Right ventricle myocardium superior (tissue), 1 donor: ENCODE measurements at regions not wholly inside any gene's neighbourhood (a gene's known extent, or its start where the extent isn't known, plus 50 kb on each side); places are given as distances from the start of the nearest gene placed in this dataset.

Experiments used
- ATAC-seq: fragments of 200-7000 bp; cut with Tn5 transposase; one replicate; pipeline ENCODE4 v1.9.1; 2020; ENCODE audit warnings: mild to moderate bottlenecking; ENCODE audit not compliant: poor library complexity
- DNase-seq: peaks from one replicate; pipeline ENCODE4 v3.0.0-alpha.2; 2020
- intact Hi-C: fragments of 100-400 bp; cut with DNase I; formaldehyde crosslinking; loops from one replicate; pipeline ENCODE4 v1.11.2; 2022
- donor health status: DM: no; HTN: yes; CAD: no; lungs with severe emphysema.

DNA sequence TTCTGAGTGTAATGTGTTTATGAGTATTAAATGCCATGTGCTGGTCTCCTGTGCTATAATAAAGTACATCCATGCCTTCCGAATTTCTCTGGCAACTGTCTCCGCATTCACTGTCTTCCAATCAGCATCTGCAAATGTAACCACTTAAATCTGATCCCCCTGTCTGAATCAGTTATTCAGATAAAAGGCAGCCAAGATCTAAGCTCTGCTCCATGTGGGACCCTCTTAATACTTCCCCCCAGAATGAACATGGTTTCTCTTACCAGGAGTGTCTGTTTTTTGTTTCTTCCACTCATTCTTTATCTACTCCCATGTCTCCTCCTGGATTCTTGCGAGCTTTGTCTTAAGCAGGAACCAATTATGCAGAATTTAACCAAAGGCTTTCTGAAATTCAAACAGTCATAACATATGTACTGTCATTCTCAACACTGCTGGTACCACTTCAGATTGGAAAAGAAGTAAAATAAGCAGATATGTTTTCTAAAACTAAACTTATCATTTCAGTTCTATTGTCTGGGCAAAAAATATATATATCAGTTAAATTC, 996.7 kb upstream of the FLRT2 start:
- no peak for ATAC-seq
- intact Hi-C loops = no loop called here
- no peak for DNase-seq

DNA sequence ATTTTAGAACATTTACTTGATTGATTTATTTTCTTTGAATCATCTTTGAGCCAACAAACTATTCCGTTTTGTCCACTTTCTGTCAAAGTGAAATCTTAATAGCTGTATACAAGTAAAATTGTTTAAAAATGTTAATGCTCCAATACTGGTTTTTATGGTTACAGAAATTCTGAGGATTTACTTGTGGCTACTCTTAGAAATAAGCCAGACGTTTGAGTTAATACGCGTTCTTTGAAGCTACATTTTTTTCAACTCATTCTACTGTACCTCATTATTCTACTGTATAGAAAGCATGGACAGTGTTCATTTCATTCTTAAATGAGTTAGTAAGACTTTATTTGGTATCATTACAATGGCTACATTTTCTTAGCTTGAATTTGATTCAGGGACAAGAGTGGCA, 996.2 kb upstream of the FLRT2 start:
- no peak for DNase-seq
- intact Hi-C loops = no loop called here
- no peak for ATAC-seq

GRCh38 chr14:84535484-84535883, 994.5 kb upstream of the FLRT2 start:
- intact Hi-C loops = no loop called here
- no peak for ATAC-seq
- no peak for DNase-seq

DNA sequence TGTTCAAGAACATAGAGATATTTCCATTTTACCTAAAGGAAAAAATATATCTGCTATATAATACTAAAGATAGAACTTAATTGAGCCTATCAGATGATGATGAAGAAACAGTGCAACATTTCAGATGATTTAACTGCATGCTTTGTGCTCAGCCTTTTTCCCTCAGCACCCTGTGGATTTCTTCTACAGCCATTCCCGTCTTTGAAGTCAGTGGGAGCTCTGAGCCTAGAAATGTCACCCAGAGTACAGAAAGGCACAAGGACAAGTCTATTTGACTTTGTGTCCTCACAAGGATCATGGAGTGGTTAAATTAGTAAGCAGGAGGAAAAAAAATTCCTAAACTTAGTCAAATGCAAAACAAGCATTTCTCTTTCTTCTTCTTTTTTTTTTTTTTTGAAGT, 994.0 kb upstream of the FLRT2 start:
- DNase-seq = no peak
- no peak for ATAC-seq
- intact Hi-C loops = no loop called here

GRCh38 chr14:84541018-84541417, 988.9 kb upstream of the FLRT2 start:
- ATAC-seq = no peak
- no peak for DNase-seq
- intact Hi-C loops = no loop called here

- intact Hi-C loops = no loop called here
- DNase-seq (no peak), ATAC-seq (no peak)
Observed at GRCh38 chr14:84543859-84544258, 986.1 kb upstream of the FLRT2 start.

- intact Hi-C loops = no loop called here
- DNase-seq = no peak
- ATAC-seq = no peak
Observed at GRCh38 chr14:84544486-84545131, 985.3 kb upstream of the FLRT2 start.

GRCh38 chr14:84546236-84546635, 983.7 kb upstream of the FLRT2 start:
- no peak for DNase-seq
- intact Hi-C loops = no loop called here
- ATAC-seq = no peak

- no peak for ATAC-seq
- DNase-seq = no peak
- intact Hi-C loops = no loop called here
Observed at GRCh38 chr14:84554136-84554535, 975.8 kb upstream of the FLRT2 start.

DNA sequence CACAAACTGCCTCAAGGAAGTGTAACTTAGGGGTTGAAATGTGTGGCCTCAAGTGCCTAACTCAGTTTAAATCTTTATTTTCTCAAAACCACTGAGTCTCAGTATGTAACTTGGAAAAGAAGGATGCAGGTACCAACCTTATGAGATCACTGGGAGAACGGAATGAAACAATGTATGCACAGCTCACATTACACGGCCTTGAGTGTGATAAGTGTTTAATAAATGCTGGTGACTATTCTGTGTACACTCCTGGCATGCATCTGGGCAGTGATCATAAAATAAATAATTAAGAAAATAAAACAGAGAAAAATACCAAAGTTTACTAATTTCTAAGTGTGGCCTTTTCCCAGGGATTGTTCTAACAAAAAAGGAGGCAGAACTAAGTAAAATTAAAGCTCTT, 974.5 kb upstream of the FLRT2 start:
- intact Hi-C loops = no loop called here
- ATAC-seq (no peak), DNase-seq (no peak)

DNA sequence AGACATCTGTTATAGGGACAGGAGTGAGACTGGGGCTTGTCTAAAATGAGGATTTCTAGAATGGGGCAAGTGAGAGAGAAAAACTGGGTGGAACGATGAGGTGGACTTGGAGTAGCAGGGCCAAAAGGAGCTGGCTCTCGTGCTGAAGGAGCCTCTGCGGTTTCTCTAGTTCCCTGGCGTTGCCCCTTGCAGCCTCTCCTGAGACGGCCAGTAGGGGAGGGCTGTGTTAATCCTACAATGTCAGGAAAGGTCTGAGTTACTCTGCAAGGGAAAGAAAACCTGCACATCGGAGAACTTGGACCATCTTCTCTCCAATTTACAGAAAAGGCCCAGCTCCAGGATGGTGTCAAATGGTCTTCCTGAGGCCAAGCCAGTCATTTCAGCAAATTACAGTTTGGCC, 963.8 kb upstream of the FLRT2 start:
- no peak for DNase-seq
- ATAC-seq = no peak
- intact Hi-C loops = no loop called here

DNA sequence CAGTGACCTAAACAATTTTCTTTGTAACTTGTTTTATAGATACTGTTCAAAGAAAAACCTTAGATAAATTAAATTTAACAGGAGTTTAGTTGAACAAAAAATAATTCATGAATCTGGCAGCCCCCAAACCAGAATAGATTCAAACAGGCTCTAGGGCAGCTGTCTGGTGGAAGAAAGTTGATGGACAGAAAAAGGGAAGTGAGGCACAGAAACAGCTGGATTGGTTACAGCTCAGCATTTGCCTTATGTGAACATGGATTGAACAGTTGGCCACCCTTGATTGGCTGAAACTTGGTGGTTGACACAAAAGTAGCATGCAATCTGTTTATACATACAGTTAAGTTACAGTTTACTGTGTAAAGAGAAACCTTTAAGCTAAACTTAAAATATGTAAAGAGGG, 954.3 kb upstream of the FLRT2 start:
- intact Hi-C loops = no loop called here
- DNase-seq = no peak
- ATAC-seq = no peak

DNA sequence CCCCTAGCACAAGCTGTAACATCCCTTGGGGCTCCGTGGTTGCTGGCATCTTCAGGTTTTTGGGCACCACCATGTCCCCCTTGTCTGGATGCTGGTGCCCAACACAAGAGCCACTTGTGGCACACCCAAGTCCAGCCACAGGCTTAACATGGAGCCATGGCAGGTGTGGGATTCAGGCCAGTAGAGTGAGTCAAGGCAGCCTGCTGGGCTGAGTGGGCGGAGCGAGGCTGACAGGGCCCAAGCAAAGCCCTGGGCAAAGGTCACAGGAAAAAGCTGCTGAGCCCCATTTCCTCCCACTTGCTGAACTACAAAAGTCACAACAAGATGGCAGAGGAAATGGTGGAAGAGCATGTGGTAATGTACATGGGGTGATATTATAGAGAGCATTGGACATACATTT, 950.7 kb upstream of the FLRT2 start:
- intact Hi-C loops = no loop called here
- ATAC-seq (no peak), DNase-seq (no peak)

DNA sequence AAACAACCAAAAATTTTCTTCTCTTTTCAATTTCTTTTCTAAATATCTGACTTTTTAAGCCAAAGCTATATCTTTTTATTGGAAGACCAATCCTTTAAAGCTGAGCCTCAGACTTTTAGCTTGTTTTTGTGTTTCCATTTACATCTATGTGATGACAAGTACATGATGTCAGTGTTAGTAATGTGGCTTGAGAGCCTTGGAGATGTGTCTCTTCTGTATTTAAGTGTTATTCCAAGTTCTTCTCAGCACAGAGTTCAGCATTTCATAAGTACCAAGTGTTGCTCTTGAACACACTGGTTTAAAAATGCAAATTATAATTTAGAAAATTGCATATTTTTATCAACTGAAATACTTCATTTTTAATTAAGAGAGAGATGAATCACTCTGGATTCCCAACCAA, 948.9 kb upstream of the FLRT2 start:
- ATAC-seq (no peak), DNase-seq (no peak)
- intact Hi-C loops = no loop called here

DNA sequence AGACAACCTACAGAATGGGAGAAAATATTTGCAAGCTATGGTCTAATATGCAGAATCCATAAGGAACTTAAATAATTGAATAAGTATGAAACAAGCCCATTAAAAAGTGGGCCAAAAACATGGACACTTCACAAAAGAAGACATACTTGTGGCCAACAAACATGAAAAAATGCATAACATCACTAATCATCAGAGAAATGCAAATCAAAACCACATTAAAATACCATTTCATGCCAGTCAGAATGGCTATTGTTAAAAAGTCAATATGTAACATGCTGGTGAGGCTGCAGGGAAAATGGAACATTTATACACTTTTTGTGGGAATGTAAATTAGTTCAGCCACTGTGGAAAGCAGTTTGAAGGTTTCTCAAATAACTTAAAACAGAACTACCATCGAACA, 945.4 kb upstream of the FLRT2 start:
- no peak for ATAC-seq
- DNase-seq = no peak
- intact Hi-C loops = no loop called here

DNA sequence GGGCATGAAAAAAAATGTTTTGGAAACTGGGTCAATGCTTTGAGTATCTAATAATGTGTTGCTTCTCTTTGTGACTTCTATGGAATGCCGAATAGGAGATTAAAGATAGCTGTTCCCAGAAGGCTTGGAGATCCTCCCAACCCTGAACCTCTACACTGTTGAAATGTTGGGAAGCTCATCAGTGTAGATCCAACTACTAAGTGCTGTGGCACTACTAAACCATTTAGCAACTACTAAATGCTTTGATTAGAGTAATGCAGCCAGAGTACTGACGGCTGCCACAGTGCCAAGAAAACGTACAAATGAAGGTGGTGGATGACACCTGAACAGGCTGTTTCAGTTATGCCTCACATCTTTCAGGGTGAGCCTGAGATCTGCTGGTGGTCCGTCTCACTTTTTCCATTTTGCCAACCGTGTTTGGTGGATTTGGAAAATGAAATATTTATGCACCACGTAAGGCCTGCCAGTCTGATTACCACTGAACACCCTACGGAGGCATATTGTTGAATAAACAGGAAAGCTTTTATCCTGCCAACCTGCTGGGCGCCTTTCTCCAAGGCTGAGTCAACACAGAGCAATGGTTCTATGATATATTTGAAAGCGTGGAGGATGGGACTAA, 938.0 kb upstream of the FLRT2 start:
- intact Hi-C loops = no loop called here
- no peak for DNase-seq

DNA sequence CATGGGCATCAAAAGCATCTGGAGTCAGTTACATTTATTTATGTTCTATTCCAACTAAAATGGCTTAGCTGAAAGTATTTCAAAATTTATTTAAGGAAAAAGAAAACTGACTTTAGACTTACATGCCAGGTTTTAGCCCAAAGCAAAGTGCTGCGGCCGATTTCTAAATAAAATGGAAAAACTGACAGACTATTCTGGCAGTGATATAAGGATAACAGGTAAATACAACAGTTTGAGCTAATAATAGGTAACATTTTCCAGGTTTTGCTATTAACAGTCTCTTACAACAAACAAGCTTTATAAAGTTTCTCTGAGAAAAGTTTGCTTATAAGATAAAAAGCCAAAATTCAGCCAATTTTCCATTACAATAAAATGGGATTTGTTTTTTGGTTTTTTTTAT, 937.2 kb upstream of the FLRT2 start:
- DNase-seq (no peak), ATAC-seq (no peak)
- intact Hi-C loops = no loop called here

More for the DNA sequence above, 938.0 kb upstream of the FLRT2 start:
- ATAC-seq = no peak

DNA sequence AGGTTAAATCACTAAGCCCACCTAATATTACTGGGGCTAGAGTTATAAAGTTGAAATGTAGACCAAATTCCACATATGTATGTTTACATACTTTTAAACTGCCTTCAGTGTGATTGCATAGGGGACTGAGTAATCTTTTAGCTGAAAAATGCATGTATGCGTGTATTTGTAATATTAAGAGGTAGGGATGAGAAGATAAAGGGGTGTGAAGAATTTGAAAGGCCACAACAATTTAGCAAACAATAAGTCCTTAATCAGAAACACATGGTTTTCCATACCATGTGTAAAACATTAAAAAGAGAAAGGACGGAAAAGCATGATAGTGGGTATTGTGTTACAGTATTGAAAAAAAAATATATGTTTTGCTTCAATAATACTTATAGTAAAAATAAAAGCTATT, 919.9 kb upstream of the FLRT2 start:
- ATAC-seq = no peak
- DNase-seq = no peak
- intact Hi-C loops = no loop called here

- intact Hi-C loops = no loop called here
Observed at GRCh38 chr14:84622357-84622756, 907.6 kb upstream of the FLRT2 start.

DNA sequence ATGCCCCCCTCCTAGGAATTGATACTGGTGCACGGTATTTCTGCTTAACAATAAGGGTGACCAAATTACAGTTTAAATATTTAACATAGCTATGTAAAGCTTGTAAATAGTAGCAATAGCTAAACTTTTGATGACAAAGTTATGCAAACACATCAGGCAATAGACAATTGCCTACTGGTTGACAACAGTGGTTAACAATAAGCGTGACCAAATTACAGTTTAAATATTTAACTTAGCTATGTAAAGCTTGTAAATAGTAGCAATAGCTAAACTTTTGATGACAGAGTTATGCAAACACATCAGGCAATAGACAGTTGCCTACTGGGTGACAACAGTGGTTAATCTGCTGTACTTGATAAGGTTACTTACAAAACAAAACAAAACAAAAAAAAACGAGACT, 886.5 kb upstream of the FLRT2 start:
- intact Hi-C loops = no loop called here
- no peak for DNase-seq
- ATAC-seq = no peak

More at GRCh38 chr14:84622357-84622756, 907.6 kb upstream of the FLRT2 start:
- ATAC-seq (no peak), DNase-seq (no peak)
